ENCODE measurements at regions not wholly inside any gene's neighbourhood (a gene's known extent, or its start where the extent isn't known, plus 50 kb on each side); places are given as distances from the start of the nearest gene placed in this dataset.

- no peak for TF ChIP-seq CTCF (IDR thresholded peaks at IDR 0.05)
These were observed 59.7 kb downstream of the SCG2 start (continued) for GRCh38 chr2:223542501-223542900.

- CTCF ChIA-PET = no interaction called here
- no peak overlapping the region for H3K27ac Mint-ChIP-seq
- TF ChIP-seq IRF2 (CRISPR knock-in tag; IDR thresholded peaks at IDR 0.05; ENCODE audit: borderline replicate concordance, low read depth) = no peak
- no peak for TF ChIP-seq NFATC4 (CRISPR knock-in tag; IDR thresholded peaks at IDR 0.05)
- TF ChIP-seq ZNF219 (CRISPR knock-in tag; IDR thresholded peaks at IDR 0.05; ENCODE audit: borderline replicate concordance) = no peak
- TF ChIP-seq HMGXB4 (CRISPR knock-in tag; IDR thresholded peaks at IDR 0.05) = no peak
- TF ChIP-seq JAZF1 (CRISPR knock-in tag; IDR thresholded peaks at IDR 0.05) = no peak
- TF ChIP-seq PRDM15 (CRISPR knock-in tag; IDR thresholded peaks at IDR 0.05) = no peak
These were observed 56.8 kb downstream of the SCG2 start for GRCh38 chr2:223545406-223545805.

GRCh38 chr2:223545830-223546229, 56.3 kb downstream of the SCG2 start:
- CTCF ChIA-PET = no interaction called here
- no peak for TF ChIP-seq RELA (CRISPR knock-in tag; IDR thresholded peaks at IDR 0.05; ENCODE audit: borderline replicate concordance)
- no peak for TF ChIP-seq TEAD1 (CRISPR knock-in tag; IDR thresholded peaks at IDR 0.05)
- TF ChIP-seq CBFB (CRISPR knock-in tag; IDR thresholded peaks at IDR 0.05; ENCODE audit: low read depth) = no peak
- TF ChIP-seq, protein P1, sequence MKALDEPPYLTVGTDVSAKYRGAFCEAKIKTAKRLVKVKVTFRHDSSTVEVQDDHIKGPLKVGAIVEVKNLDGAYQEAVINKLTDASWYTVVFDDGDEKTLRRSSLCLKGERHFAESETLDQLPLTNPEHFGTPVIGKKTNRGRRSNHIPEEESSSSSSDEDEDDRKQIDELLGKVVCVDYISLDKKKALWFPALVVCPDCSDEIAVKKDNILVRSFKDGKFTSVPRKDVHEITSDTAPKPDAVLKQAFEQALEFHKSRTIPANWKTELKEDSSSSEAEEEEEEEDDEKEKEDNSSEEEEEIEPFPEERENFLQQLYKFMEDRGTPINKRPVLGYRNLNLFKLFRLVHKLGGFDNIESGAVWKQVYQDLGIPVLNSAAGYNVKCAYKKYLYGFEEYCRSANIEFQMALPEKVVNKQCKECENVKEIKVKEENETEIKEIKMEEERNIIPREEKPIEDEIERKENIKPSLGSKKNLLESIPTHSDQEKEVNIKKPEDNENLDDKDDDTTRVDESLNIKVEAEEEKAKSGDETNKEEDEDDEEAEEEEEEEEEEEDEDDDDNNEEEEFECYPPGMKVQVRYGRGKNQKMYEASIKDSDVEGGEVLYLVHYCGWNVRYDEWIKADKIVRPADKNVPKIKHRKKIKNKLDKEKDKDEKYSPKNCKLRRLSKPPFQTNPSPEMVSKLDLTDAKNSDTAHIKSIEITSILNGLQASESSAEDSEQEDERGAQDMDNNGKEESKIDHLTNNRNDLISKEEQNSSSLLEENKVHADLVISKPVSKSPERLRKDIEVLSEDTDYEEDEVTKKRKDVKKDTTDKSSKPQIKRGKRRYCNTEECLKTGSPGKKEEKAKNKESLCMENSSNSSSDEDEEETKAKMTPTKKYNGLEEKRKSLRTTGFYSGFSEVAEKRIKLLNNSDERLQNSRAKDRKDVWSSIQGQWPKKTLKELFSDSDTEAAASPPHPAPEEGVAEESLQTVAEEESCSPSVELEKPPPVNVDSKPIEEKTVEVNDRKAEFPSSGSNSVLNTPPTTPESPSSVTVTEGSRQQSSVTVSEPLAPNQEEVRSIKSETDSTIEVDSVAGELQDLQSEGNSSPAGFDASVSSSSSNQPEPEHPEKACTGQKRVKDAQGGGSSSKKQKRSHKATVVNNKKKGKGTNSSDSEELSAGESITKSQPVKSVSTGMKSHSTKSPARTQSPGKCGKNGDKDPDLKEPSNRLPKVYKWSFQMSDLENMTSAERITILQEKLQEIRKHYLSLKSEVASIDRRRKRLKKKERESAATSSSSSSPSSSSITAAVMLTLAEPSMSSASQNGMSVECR (CRISPR knock-in tag; IDR thresholded peaks at IDR 0.05; ENCODE audit: borderline replicate concordance) = no peak
- no peaks in the 10 kb centered on the region for H3K4me1 Mint-ChIP-seq
- ATAC-seq (no peak), DNase-seq (ENCODE audit: low spot score) (no peak)
- H3K36me3 Mint-ChIP-seq = no peaks in the 10 kb centered on the region
- no peaks in the 10 kb centered on the region for H3K27me3 Mint-ChIP-seq (ENCODE audit: low read depth)
- no peak overlapping the region for H3K27ac Mint-ChIP-seq
- no peaks in the 10 kb centered on the region for H3K9me3 Mint-ChIP-seq
- no peak overlapping the region for H3K4me3 Mint-ChIP-seq
- POLR2A ChIA-PET = no interaction called here

More at GRCh38 chr2:223545406-223545805, 56.8 kb downstream of the SCG2 start:
- no peaks in the 10 kb centered on the region for H3K36me3 Mint-ChIP-seq
- H3K4me1 Mint-ChIP-seq = no peaks in the 10 kb centered on the region
- ATAC-seq (no peak), DNase-seq (ENCODE audit: low spot score) (no peak)
- POLR2A ChIA-PET = no interaction called here
- H3K27me3 Mint-ChIP-seq (ENCODE audit: low read depth) = no peaks in the 10 kb centered on the region
- H3K9me3 Mint-ChIP-seq = no peaks in the 10 kb centered on the region
- H3K4me3 Mint-ChIP-seq = no peak overlapping the region
